KOPT-K1 (cell line): ENCODE measurements at regions not wholly inside any gene's neighbourhood (a gene's known extent, or its start where the extent isn't known, plus 50 kb on each side); places are given as distances from the start of the nearest gene placed in this dataset.
"Not testable (repeated sequence)": the region's sequence is repeated elsewhere in the genome, so short reads cannot be mapped to it uniquely, and the experiment has no call there.

Experiments used
- H3K27ac ChIP-seq: fragments of 200-600 bp; sonication (generic); 2 replicates; pipeline ENCODE4 v1.5.1; 2016; ENCODE audit warnings: antibody characterized with exemption, mild to moderate bottlenecking, low read depth, low read length; ENCODE audit not compliant: poor library complexity, severe bottlenecking
- H3K36me3 ChIP-seq: fragments of 200-600 bp; sonication (generic); 2 replicates; pipeline ENCODE4 v1.5.1; 2017; ENCODE audit warnings: antibody characterized with exemption, mild to moderate bottlenecking, low read length, moderate library complexity; ENCODE audit not compliant: insufficient read depth
- H3K9me3 ChIP-seq: fragments of 200-600 bp; sonication (generic); 2 replicates; pipeline ENCODE4 v1.5.1; 2017; ENCODE audit warnings: antibody characterized with exemption, low read length, mild to moderate bottlenecking; ENCODE audit not compliant: insufficient read depth, poor library complexity, severe bottlenecking

- Histone ChIP-seq H3K9me3 (peaks cover 24% of the 10 kb centered on the region), H3K36me3 (no peaks in the 10 kb centered on the region), H3K27ac (no peak overlapping the region)
Observed at GRCh38 chr5:100421360-100421759, 113.8 kb upstream of the FAM174A start.

- Histone ChIP-seq H3K36me3 (no peaks in the 10 kb centered on the region), H3K27ac (no peak overlapping the region), H3K9me3 (peaks cover 1% of the 10 kb centered on the region)
Observed at GRCh38 chr5:100418231-100418630, 116.9 kb upstream of the FAM174A start.

GRCh38 chr5:100409660-100410151 lies 125.5 kb upstream of the FAM174A start:
- Histone ChIP-seq H3K9me3 (no peaks in the 10 kb centered on the region), H3K36me3 (no peaks in the 10 kb centered on the region), H3K27ac (no peak overlapping the region)

- no peaks in the 10 kb centered on the region for H3K36me3 ChIP-seq
- H3K9me3 ChIP-seq = no peaks in the 10 kb centered on the region
- H3K27ac ChIP-seq = no peak overlapping the region
Observed at GRCh38 chr5:100407053-100407452, 128.1 kb upstream of the FAM174A start.

- no peaks in the 10 kb centered on the region for H3K9me3 ChIP-seq
- H3K27ac ChIP-seq = no peak overlapping the region
Observed at GRCh38 chr5:100406640-100407039, 128.5 kb upstream of the FAM174A start.

GRCh38 chr5:100402071-100402470 lies 133.1 kb upstream of the FAM174A start:
- Histone ChIP-seq H3K36me3 (no peaks in the 10 kb centered on the region), H3K9me3 (no peaks in the 10 kb centered on the region), H3K27ac (no peak overlapping the region)

More at GRCh38 chr5:100406640-100407039, 128.5 kb upstream of the FAM174A start:
- H3K36me3 ChIP-seq = no peaks in the 10 kb centered on the region

- Histone ChIP-seq H3K27ac (no peak overlapping the region), H3K9me3 (no peaks in the 10 kb centered on the region), H3K36me3 (no peaks in the 10 kb centered on the region)
Observed at GRCh38 chr5:100401149-100401548, 134.0 kb upstream of the FAM174A start.

GRCh38 chr5:100398815-100399214 lies 136.4 kb upstream of the FAM174A start:
- not testable (repeated sequence) for H3K36me3 ChIP-seq, H3K27ac ChIP-seq, H3K9me3 ChIP-seq

GRCh38 chr5:100379254-100379858 lies 155.8 kb upstream of the FAM174A start:
- not testable (repeated sequence) for H3K27ac ChIP-seq

GRCh38 chr5:100364757-100365478 lies 170.3 kb upstream of the FAM174A start:
- not testable (repeated sequence) for H3K9me3 ChIP-seq, H3K36me3 ChIP-seq, H3K27ac ChIP-seq

More at GRCh38 chr5:100379254-100379858, 155.8 kb upstream of the FAM174A start:
- H3K36me3 ChIP-seq, H3K9me3 ChIP-seq: not testable (repeated sequence)

- not testable (repeated sequence) for H3K36me3 ChIP-seq, H3K9me3 ChIP-seq, H3K27ac ChIP-seq
Observed at GRCh38 chr5:100364343-100364742, 170.8 kb upstream of the FAM174A start.

- not testable (repeated sequence) for H3K27ac ChIP-seq
Observed at GRCh38 chr5:100359998-100360397, 175.2 kb upstream of the FAM174A start.

GRCh38 chr5:100346269-100346668 lies 188.9 kb upstream of the FAM174A start:
- not testable (repeated sequence) for H3K36me3 ChIP-seq, H3K9me3 ChIP-seq, H3K27ac ChIP-seq

More at GRCh38 chr5:100359998-100360397, 175.2 kb upstream of the FAM174A start:
- not testable (repeated sequence) for H3K9me3 ChIP-seq, H3K36me3 ChIP-seq

- not testable (repeated sequence) for H3K36me3 ChIP-seq, H3K9me3 ChIP-seq, H3K27ac ChIP-seq
Observed at GRCh38 chr5:100341485-100341884, 193.7 kb upstream of the FAM174A start.

GRCh38 chr5:100322483-100322882 lies 212.7 kb upstream of the FAM174A start:
- no peak overlapping the region for H3K27ac ChIP-seq
- no peaks in the 10 kb centered on the region for H3K9me3 ChIP-seq
- no peaks in the 10 kb centered on the region for H3K36me3 ChIP-seq

GRCh38 chr5:100319885-100320284 lies 215.3 kb upstream of the FAM174A start:
- no peaks in the 10 kb centered on the region for H3K36me3 ChIP-seq
- H3K27ac ChIP-seq = no peak overlapping the region
- no peaks in the 10 kb centered on the region for H3K9me3 ChIP-seq
